ENCODE measurements at regions not wholly inside any gene's neighbourhood (a gene's known extent, or its start where the extent isn't known, plus 50 kb on each side); places are given as distances from the start of the nearest gene placed in this dataset.

DNA sequence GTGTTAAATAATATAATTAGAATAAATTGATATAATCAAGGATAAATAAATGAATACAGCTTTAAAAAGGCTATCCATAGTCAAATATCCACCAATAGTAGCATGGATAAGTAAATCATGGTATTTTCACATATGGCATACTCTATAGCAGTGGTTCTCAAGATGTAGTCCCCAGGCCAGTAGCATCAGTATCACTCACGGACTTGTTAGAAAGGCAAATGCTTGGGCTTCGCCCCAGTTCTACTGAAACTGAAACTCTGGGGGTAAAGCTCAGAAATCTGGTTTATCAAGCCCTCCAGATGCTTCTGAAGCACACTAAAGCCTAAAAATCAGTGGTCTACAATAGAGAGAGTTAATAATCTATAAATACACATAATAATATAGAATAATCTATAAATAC, 261.6 kb upstream of the TTC14 start:
- DNase-seq (ENCODE audit: insufficient read length, low spot score), result no peak
- no peak for FAIRE-seq
- TF ChIP-seq, protein P1, sequence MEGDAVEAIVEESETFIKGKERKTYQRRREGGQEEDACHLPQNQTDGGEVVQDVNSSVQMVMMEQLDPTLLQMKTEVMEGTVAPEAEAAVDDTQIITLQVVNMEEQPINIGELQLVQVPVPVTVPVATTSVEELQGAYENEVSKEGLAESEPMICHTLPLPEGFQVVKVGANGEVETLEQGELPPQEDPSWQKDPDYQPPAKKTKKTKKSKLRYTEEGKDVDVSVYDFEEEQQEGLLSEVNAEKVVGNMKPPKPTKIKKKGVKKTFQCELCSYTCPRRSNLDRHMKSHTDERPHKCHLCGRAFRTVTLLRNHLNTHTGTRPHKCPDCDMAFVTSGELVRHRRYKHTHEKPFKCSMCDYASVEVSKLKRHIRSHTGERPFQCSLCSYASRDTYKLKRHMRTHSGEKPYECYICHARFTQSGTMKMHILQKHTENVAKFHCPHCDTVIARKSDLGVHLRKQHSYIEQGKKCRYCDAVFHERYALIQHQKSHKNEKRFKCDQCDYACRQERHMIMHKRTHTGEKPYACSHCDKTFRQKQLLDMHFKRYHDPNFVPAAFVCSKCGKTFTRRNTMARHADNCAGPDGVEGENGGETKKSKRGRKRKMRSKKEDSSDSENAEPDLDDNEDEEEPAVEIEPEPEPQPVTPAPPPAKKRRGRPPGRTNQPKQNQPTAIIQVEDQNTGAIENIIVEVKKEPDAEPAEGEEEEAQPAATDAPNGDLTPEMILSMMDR (IDR thresholded peaks at IDR 0.05; ENCODE audit: insufficient read depth, missing control alignments), result no peak

DNA sequence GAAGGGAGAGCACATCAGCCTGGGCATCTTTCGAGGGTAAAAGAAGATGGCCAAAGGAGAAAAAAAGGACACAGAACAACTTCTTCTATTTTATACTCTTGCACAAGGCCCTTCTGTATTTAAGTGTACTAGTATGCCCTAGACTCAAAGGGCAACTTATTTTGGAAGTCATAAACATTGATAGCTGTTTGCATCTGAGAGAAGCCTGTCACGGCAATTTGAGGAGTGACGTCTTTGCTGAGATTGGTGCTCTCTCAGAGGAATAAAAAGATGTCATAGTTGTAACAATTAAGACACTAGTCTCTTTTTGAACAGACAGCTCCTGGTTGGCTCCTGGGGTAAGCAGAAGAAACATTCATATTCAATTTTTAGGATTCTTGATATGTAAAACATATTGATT, 260.4 kb upstream of the TTC14 start:
- TF ChIP-seq, protein P1 (IDR thresholded peaks at IDR 0.05; ENCODE audit: insufficient read depth, missing control alignments), result no peak
- FAIRE-seq, result no peak
- DNase-seq (ENCODE audit: insufficient read length, low spot score), result no peak

DNA sequence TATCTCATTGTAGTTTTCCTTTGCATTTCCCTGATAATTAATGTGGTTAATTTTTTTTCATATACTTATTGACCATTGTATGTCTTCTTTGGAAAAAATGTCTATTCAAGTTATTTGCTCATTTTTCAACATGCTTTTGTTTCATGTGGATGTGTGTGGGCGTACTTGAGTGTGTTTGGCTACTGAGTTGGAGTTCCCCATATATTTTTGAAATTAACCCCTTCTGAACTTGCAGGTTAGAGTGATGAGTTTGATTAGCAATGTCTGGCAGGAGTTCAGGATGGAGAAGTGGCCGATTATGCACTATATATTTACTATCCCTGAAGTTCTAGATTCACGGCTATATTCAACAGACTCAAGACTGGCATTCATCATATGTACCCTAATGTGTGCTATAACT, 250.4 kb upstream of the TTC14 start:
- no peak for DNase-seq (ENCODE audit: insufficient read length, low spot score)
- no peak for FAIRE-seq
- TF ChIP-seq, protein P1 (IDR thresholded peaks at IDR 0.05; ENCODE audit: insufficient read depth, missing control alignments), result no peak

DNA sequence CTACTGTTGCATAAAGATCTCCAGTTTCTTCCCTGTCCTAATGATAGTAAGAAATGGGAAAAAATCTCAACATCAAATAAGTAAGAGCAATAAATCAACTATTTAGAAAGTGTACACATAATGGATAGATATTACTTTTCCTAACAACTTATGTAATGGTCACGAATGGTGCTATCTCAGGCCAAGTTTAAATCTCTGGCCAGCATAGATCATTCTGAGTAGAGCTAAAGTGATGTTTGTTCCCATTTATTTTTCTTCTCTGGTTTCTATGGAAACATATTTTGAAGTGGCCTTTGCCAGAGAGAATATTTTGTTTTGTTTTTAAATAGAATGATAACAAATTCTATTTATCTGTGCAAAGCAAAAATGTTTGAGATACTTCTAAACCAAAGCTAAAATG, 249.7 kb upstream of the TTC14 start:
- TF ChIP-seq, protein P1 (IDR thresholded peaks at IDR 0.05; ENCODE audit: insufficient read depth, missing control alignments), result no peak
- FAIRE-seq, result no peak
- no peak for DNase-seq (ENCODE audit: insufficient read length, low spot score)

DNA sequence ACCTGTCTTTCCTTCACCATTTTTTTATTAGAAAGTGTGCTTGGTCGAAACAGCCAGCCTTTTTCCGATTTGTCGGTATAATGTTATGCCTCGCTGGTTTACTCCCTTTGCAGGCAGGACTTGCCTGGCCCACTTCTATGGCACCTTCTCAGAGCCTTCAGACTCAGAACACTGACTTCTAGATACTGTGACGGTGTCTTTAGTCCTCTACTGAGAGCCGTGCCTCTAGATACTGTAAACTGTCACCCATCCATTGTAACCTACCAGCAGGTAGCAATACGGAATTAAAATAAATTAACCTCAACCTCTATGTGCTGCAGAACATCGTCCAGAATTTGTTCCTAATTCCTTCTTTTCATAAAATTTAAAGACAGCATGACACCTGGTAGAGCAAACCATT, 247.7 kb upstream of the TTC14 start:
- FAIRE-seq, result no peak
- TF ChIP-seq, protein P1 (IDR thresholded peaks at IDR 0.05; ENCODE audit: insufficient read depth, missing control alignments), result no peak

DNA sequence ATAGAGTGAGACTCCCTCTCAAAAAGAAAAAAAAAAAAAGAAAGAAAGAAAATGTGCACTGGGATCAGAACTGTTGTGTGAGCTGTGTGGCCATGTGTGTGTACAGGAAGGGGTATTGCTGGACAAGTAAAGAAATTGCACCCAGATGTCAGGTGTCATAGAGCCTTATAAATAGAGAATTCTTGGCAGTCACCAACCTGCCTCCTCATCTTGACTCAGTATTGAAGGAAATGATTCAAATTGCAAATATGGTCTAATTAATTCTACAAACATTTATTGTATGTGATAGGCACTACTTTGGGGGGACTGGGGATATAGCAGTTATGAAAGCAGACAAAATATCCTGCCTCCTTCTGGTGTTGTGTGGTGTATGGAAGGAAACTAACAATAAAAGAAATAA, 243.8 kb upstream of the TTC14 start:
- FAIRE-seq, result no peak
- TF ChIP-seq, protein P1 (IDR thresholded peaks at IDR 0.05; ENCODE audit: insufficient read depth, missing control alignments), result no peak

More for the DNA sequence above, 247.7 kb upstream of the TTC14 start:
- no peak for DNase-seq (ENCODE audit: insufficient read length, low spot score)

DNA sequence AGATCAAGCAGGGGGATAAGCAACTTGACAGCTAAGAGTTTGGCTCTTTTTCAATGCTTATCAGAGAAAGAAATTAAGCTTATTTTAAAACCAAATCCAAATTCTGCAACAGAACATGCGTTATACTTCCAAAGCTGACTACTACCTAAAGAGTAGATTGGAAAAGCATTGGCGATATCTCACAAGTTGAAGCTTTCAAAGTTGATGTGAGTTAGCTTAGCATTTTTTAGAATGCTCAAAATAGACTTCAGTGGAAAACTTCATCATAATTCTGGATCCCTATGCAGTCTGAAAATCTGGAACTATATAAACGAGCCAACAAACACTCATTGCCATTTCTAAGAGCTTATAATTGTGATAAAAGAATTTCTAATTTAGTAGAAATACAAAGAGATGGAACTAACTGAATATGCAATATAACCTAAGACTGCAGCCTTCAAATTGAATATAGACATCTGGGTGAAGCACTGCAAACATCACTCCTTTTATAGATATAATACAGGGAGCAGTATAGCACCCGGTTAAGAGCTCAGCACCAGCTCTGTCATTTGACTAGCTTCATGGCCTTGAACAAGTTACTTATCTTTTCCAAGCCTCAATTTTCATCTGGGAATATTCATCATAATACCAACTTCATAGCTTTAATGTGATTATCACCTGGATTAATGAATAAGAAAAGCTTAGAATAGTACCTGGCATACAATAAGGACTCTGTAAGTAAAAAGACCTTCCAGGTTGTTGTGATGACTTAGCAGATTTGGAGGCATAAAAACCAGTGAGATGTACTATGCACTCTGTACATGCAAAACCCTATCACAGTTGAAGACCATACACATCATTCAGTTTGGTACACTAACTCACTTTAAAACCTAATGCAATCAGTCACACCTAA, 242.7 kb upstream of the TTC14 start:
- FAIRE-seq, result no peak
- no peak for DNase-seq (ENCODE audit: insufficient read length, low spot score)
- TF ChIP-seq, protein P1 (IDR thresholded peaks at IDR 0.05; ENCODE audit: insufficient read depth, missing control alignments), result no peak

More for the DNA sequence above, 243.8 kb upstream of the TTC14 start:
- DNase-seq (ENCODE audit: insufficient read length, low spot score), result no peak
